GM18861 (cell line): ENCODE measurements at regions not wholly inside any gene's neighbourhood (a gene's known extent, or its start where the extent isn't known, plus 50 kb on each side); places are given as distances from the start of the nearest gene placed in this dataset.
"Not testable (repeated sequence)": the region's sequence is repeated elsewhere in the genome, so short reads cannot be mapped to it uniquely, and the experiment has no call there.

Experiments
- ATAC-seq: cut with Tn5 transposase; IDR thresholded peaks from one replicate; pipeline ENCODE4 v1.9.1; 2021; ENCODE audit not compliant: unreplicated experiment

GRCh38 chr2:183780072-183780471 lies 655.8 kb downstream of the NUP35 start:
- no peak for ATAC-seq

GRCh38 chr2:183782436-183782835 lies 658.2 kb downstream of the NUP35 start:
- ATAC-seq: no peak

- ATAC-seq: not testable (repeated sequence)
Observed at GRCh38 chr2:183788796-183789195, 664.6 kb downstream of the NUP35 start.

- not testable (repeated sequence) for ATAC-seq
Observed at GRCh38 chr2:183792165-183792924, 668.1 kb downstream of the NUP35 start.

- no peak for ATAC-seq
Observed at GRCh38 chr2:183798535-183798934, 674.3 kb downstream of the NUP35 start.

- no peak for ATAC-seq
Observed at GRCh38 chr2:183799761-183800160, 675.5 kb downstream of the NUP35 start.

GRCh38 chr2:183803596-183803995 lies 679.4 kb downstream of the NUP35 start:
- ATAC-seq: no peak

GRCh38 chr2:183807870-183808269 lies 683.6 kb downstream of the NUP35 start:
- ATAC-seq: no peak

GRCh38 chr2:183809404-183809803 lies 685.2 kb downstream of the NUP35 start:
- no peak for ATAC-seq

GRCh38 chr2:183811281-183811680 lies 687.0 kb downstream of the NUP35 start:
- no peak for ATAC-seq

GRCh38 chr2:183812091-183812490 lies 687.8 kb downstream of the NUP35 start:
- ATAC-seq: no peak

- no peak for ATAC-seq
Observed at GRCh38 chr2:183825710-183826109, 701.5 kb downstream of the NUP35 start.

GRCh38 chr2:183829931-183830330 lies 705.7 kb downstream of the NUP35 start:
- no peak for ATAC-seq

- no peak for ATAC-seq
Observed at GRCh38 chr2:183837157-183837556, 712.9 kb downstream of the NUP35 start.

- no peak for ATAC-seq
Observed at GRCh38 chr2:183838295-183838694, 714.1 kb downstream of the NUP35 start.

GRCh38 chr2:183840061-183840584 lies 715.9 kb downstream of the NUP35 start:
- no peak for ATAC-seq

GRCh38 chr2:183849826-183850225 lies 725.6 kb downstream of the NUP35 start:
- not testable (repeated sequence) for ATAC-seq

- ATAC-seq: no peak
Observed at GRCh38 chr2:183859129-183859528, 734.9 kb downstream of the NUP35 start.

- no peak for ATAC-seq
Observed at GRCh38 chr2:183866666-183867065, 731.7 kb upstream of the ZNF804A start.

- ATAC-seq: no peak
Observed at GRCh38 chr2:183867206-183867605, 731.1 kb upstream of the ZNF804A start.

- no peak for ATAC-seq
Observed at GRCh38 chr2:183868153-183868552, 730.2 kb upstream of the ZNF804A start.

GRCh38 chr2:183868707-183869106 lies 729.6 kb upstream of the ZNF804A start:
- peak; percentile 71 for ATAC-seq

- ATAC-seq: no peak
Observed at GRCh38 chr2:183872131-183872530, 726.2 kb upstream of the ZNF804A start.
